GM12875 (cell line): ENCODE measurements at regions not wholly inside any gene's neighbourhood (a gene's known extent, or its start where the extent isn't known, plus 50 kb on each side); places are given as distances from the start of the nearest gene placed in this dataset.

Source experiments
- H3K4me3 ChIP-seq: one replicate; pipeline ENCODE4 v1.5.1; 2011; ENCODE audit warnings: low read depth, low read length, control low read depth
- TF ChIP-seq, protein P1 (sequence below): IDR thresholded peaks from 2 replicates; pipeline ENCODE4 v1.5.1; 2011; ENCODE audit warnings: low read depth, mild to moderate bottlenecking, control low read depth, inconsistent platforms, low read length, moderate library complexity, borderline replicate concordance; ENCODE audit not compliant: insufficient read depth

DNA sequence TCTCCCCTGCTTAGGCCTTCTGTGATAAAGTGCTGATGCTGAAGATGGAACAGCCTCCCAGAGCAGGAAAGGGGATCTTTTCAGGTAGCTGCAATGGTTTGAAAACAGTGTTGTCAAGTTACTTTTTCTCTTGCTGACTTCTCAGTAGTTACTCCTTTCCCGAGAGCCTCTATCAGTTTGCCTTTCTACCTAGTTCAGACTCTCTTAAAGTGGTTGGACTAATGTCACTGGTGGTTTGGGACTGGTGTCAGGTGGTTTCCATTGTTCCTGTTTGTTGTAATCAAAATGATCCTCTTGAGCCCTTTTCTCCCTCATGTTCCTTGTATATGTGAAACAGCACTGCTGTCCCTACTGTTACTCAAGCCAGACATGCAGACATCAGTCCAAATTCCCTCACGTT, 91.4 kb downstream of the FAM217A start:
- no peak overlapping the region for H3K4me3 ChIP-seq
- TF ChIP-seq, protein P1, sequence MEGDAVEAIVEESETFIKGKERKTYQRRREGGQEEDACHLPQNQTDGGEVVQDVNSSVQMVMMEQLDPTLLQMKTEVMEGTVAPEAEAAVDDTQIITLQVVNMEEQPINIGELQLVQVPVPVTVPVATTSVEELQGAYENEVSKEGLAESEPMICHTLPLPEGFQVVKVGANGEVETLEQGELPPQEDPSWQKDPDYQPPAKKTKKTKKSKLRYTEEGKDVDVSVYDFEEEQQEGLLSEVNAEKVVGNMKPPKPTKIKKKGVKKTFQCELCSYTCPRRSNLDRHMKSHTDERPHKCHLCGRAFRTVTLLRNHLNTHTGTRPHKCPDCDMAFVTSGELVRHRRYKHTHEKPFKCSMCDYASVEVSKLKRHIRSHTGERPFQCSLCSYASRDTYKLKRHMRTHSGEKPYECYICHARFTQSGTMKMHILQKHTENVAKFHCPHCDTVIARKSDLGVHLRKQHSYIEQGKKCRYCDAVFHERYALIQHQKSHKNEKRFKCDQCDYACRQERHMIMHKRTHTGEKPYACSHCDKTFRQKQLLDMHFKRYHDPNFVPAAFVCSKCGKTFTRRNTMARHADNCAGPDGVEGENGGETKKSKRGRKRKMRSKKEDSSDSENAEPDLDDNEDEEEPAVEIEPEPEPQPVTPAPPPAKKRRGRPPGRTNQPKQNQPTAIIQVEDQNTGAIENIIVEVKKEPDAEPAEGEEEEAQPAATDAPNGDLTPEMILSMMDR = no peak

DNA sequence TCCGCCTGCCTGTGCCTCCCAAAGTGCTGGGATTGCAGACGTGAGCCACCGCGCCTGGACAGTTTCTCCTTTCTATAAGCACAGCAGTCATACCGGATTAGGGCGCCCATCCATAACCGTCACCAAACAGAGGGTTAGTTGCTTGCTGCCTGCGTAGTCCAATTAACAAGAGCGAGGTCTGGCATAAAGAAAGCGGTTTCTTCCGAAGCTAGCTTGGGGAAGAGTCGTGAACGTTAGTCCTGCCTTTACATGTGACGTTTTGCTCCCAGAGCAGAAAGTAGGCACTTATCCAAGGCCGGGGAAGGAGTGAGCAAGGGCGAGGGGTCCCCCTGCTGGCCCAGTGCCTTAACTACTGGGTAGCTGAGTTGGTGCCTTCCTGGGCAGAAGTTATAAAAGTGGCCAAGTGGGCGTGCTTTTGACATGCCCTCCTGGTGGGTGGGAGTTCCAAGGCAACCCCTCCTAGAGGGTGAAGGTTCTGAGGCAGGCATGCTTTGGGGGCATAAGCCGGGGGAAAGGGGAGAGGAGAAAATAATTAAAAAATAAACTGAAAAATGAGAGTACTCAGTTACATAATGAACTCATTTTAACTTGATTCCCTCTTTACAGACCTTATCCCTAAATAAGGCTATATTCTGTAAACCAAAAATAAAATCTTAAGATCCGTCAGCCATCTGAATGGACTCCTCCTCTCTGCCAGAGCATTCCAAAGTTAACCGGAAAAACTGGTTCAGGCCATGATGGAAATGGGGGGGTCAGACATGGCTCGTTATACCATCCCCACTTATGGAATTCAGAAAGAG, 88.0 kb downstream of the FAM217A start:
- no peak overlapping the region for H3K4me3 ChIP-seq
- TF ChIP-seq, protein P1 = peak; percentile 87

DNA sequence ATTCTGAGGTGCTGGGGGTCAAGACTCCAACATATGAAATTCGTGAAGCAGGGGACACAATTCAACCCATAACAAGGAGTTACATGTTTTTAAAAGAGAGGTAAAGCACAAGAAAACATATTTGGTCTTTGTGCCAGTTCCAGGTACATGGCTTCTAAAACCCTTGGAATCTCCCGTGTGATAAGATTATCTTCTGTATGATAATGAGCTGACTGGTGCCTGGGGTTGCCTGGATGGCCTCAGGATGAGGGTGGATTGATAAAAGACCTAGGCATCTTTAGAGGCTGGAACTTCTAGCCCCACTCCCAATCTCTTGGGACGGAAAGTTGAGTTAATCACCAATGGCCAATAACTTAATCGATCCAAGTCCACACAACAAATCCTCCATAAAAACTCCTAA, 87.0 kb downstream of the FAM217A start:
- TF ChIP-seq, protein P1 = no peak
- H3K4me3 ChIP-seq = no peak overlapping the region

DNA sequence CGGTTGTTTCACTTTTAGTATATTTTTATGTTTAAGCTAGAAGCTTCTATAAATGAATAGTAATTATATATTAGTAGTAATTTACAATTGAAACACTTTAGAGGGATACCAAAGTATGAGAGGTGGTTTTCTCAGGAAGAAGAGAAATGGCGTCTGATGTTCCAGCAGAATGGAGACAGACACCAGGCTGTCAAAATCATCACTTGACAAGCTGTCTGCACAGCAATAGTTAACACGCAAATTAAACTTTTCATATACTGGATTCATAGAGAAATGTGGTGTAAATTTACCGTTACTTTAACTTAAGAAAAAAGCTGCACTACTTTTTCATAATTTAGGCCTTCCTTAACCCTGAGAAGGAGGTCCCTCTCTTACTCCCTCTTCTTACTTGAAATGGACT, 82.6 kb downstream of the FAM217A start:
- H3K4me3 ChIP-seq = no peak overlapping the region
- TF ChIP-seq, protein P1 = no peak

DNA sequence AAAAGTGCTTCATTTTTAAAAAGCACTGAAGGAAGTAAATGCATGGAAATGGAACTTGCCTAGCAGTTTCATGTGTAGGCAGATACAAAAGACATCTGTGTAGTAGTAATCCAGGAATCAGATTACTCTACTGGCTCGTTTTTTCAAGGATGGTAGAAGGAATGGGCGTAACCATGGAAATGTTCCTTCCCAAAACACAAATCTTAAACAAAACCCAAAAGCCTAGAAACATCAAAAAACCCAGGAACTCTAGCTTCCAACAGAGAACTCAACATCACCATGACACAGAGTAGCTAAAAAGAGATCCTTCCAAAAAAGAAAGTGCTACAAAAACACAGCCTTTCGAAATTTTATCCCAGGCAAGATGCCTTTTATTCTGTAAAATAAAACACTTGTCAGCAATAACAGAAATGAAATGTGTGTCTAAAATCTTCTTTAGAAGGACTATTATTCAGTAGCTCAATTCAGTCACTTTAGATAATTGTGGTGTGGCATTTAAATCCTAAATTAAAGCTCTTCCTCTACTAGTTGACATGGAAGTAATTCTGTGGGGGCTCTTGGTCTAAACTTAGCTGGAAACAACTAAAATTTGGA, 81.7 kb downstream of the FAM217A start:
- TF ChIP-seq, protein P1 = no peak

DNA sequence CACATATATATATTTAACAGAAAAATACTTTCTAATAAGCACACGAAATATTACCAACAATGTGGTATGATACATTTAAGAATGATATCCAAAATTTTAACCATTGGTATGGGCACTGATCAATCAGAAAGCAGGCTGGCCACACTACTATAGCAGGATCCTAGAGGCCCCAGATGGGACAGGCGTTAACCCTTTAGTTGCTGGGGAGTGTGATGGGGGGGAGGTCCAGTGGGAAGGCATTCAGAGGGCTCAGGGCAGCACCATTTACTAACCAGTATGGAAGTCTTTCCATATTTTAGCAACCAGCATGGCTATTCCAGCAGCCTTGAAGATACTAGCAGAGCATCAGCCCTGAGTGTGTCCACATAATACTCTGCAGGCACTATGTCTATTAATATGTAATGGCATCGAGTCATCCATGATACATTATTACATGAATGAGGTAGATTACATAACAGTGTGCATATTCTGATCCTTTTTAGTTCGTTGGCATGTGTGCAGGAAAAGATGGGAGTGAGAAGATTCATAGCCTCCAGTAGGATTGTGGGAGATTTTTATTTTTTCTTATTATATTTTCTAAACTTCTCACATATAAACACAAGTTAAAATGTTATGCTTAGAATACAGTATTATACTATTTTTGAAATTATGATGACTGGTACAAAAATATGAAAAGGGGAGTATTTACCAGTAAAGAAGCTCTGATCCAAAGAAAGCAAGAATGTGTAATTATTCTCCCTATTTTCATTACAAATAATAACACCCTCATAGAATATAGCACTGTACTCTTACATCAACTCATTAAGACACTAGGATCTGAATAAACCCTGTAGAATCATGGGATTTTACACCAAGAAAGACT, 78.9 kb downstream of the FAM217A start:
- no peak overlapping the region for H3K4me3 ChIP-seq
- TF ChIP-seq, protein P1 = no peak

More for the DNA sequence above, 81.7 kb downstream of the FAM217A start:
- no peak overlapping the region for H3K4me3 ChIP-seq
